HCT116 (cell line): ENCODE measurements at regions not wholly inside any gene's neighbourhood (a gene's known extent, or its start where the extent isn't known, plus 50 kb on each side); places are given as distances from the start of the nearest gene placed in this dataset.

Experiments used
- FOSL1 ChIP-seq: IDR thresholded peaks from 2 replicates; pipeline ENCODE4 v1.6.1; 2012; ENCODE audit warnings: low read depth
- POLR2A ChIP-seq: IDR thresholded peaks from 2 replicates; pipeline ENCODE4 v1.7.0; 2011; ENCODE audit warnings: borderline replicate concordance; ENCODE audit not compliant: insufficient read depth, insufficient read length; ENCODE audit errors: extremely low read depth

DNA sequence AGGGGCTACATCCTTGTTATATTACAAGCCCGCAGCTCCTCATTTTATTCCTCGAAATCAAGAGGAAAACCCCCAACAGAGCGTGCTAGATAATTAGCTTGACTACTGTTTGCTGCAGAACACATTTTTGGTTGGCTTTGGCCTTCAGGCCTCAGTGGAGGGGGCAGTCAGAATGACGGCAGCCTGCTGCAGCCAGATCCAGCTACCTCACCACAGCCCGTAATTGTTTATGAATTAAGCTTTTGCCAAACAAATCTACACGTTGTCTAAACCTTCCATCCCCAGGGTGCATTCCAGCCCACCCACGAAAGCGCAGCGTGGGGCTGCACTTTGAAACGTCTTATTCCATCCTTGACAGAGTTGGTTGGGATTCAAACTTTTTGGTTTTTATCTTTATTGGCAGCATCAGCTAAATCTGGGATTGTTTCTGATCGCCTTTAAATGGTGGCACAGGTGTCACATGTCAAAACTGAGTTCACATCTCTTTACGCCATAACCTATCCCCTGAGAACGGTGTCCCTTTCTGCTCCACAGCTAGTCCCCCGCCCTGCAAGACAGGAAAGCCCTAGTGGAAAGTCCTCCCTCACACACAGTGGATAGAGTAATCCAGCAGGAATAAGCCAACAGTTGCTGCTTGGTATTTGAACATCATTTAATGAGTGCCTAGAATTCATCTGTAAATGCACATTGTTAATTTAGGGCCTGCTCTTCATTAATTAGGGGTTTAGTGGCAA, 195.5 kb downstream of the LMO4 start:
- TF ChIP-seq FOSL1 (no peak), POLR2A (no peak)
